SK-N-SH treated with all-trans-retinoic acid at 6 μM for 48 hours (cell line): ENCODE measurements at regions not wholly inside any gene's neighbourhood (a gene's known extent, or its start where the extent isn't known, plus 50 kb on each side); places are given as distances from the start of the nearest gene placed in this dataset.

Experiments
- ATAC-seq: fragments of 200-7000 bp; cut with Tn5 transposase; 3 replicates; pipeline ENCODE4 v1.9.1; 2020; ENCODE audit warnings: mild to moderate bottlenecking, moderate library complexity
- CREB5 ChIP-seq: fragments of 250-450 bp; sonication (Bioruptor Pico); IDR thresholded peaks from 2 replicates; pipeline ENCODE4 v1.5.1; 2020; ENCODE audit warnings: low read depth, mild to moderate bottlenecking, moderate library complexity
- CSRNP3 ChIP-seq: fragments of 250-450 bp; sonication (Bioruptor Pico); IDR thresholded peaks from 2 replicates; pipeline ENCODE4 v1.5.1; 2021; ENCODE audit warnings: mild to moderate bottlenecking, moderate library complexity
- ESRRG ChIP-seq: fragments of 250-450 bp; sonication (Bioruptor Pico); IDR thresholded peaks from 2 replicates; pipeline ENCODE4 v1.6.1; 2021; ENCODE audit warnings: mild to moderate bottlenecking
- GLIS3 ChIP-seq: fragments of 250-450 bp; sonication (Bioruptor Pico); IDR thresholded peaks from 2 replicates; pipeline ENCODE4 v1.5.0; 2020; ENCODE audit warnings: mild to moderate bottlenecking, moderate library complexity
- ISL1 ChIP-seq: fragments of 250-450 bp; sonication (Bioruptor Pico); IDR thresholded peaks from 2 replicates; pipeline ENCODE4 v2.1.2; 2022; ENCODE audit warnings: mild to moderate bottlenecking, moderate library complexity
- OSR1 ChIP-seq: fragments of 250-450 bp; sonication (Bioruptor Pico); IDR thresholded peaks from 2 replicates; pipeline ENCODE4 v1.8.0; 2022; ENCODE audit warnings: moderate library complexity, mild to moderate bottlenecking, inconsistent platforms
- PATZ1 ChIP-seq: fragments of 250-450 bp; sonication (Bioruptor Pico); IDR thresholded peaks from 2 replicates; pipeline ENCODE4 v1.8.0; 2020; ENCODE audit warnings: mild to moderate bottlenecking, moderate library complexity, borderline replicate concordance
- POU6F1 ChIP-seq: fragments of 250-450 bp; sonication (Bioruptor Pico); IDR thresholded peaks from 2 replicates; pipeline ENCODE4 v1.8.0; 2021; ENCODE audit warnings: low read depth, mild to moderate bottlenecking, moderate library complexity, borderline replicate concordance
- PPARA ChIP-seq: fragments of 250-450 bp; sonication (Bioruptor Pico); IDR thresholded peaks from 2 replicates; pipeline ENCODE4 v1.5.0; 2020; ENCODE audit warnings: mild to moderate bottlenecking, borderline replicate concordance
- RARB ChIP-seq: fragments of 250-450 bp; sonication (Bioruptor Pico); IDR thresholded peaks from 2 replicates; pipeline ENCODE4 v1.8.0; 2021; ENCODE audit warnings: mild to moderate bottlenecking, moderate library complexity
- SNAI2 ChIP-seq: fragments of 250-450 bp; sonication (Bioruptor Pico); IDR thresholded peaks from 2 replicates; pipeline ENCODE4 v1.5.0; 2020; ENCODE audit warnings: mild to moderate bottlenecking, moderate library complexity
- TCF4 ChIP-seq: fragments of 250-450 bp; sonication (Bioruptor Pico); IDR thresholded peaks from 2 replicates; pipeline ENCODE4 v1.8.0; 2021; ENCODE audit warnings: mild to moderate bottlenecking, moderate library complexity, borderline replicate concordance
- TOX ChIP-seq: fragments of 250-450 bp; sonication (Bioruptor Pico); IDR thresholded peaks from 2 replicates; pipeline ENCODE4 v1.8.0; 2021; ENCODE audit warnings: mild to moderate bottlenecking, moderate library complexity, borderline replicate concordance
- TSHZ2 ChIP-seq: fragments of 250-450 bp; sonication (Bioruptor Pico); IDR thresholded peaks from 2 replicates; pipeline ENCODE4 v1.5.0; 2020; ENCODE audit warnings: mild to moderate bottlenecking, moderate library complexity
- ZFP3 ChIP-seq: fragments of 250-450 bp; sonication (Bioruptor Pico); IDR thresholded peaks from 2 replicates; pipeline ENCODE4 v1.5.0; 2020; ENCODE audit warnings: mild to moderate bottlenecking, moderate library complexity
- ZFP30 ChIP-seq: fragments of 450-650 bp; formaldehyde crosslinking; IDR thresholded peaks from 2 replicates; pipeline ENCODE4 v1.5.0; 2022; ENCODE audit warnings: mild to moderate bottlenecking, moderate library complexity
- ZNF565 ChIP-seq: fragments of 450-650 bp; formaldehyde crosslinking; conservative IDR thresholded peaks from 2 replicates; pipeline ENCODE4 v1.5.0; 2020; ENCODE audit warnings: low read depth, mild to moderate bottlenecking, moderate library complexity
- ZNF70 ChIP-seq: fragments of 450-650 bp; formaldehyde crosslinking; IDR thresholded peaks from 2 replicates; pipeline ENCODE4 v1.5.0; 2020; ENCODE audit warnings: mild to moderate bottlenecking, moderate library complexity
- ZNF8 ChIP-seq: fragments of 450-650 bp; formaldehyde crosslinking; IDR thresholded peaks from 2 replicates; pipeline ENCODE4 v1.5.0; 2020; ENCODE audit warnings: mild to moderate bottlenecking, moderate library complexity

GRCh38 chr2:222025881-222026271 lies 272.9 kb downstream of the PAX3 start:
- TF ChIP-seq RARB (CRISPR knock-in tag) = no peak
- no peak for TF ChIP-seq ZFP30 (CRISPR knock-in tag)
- no peak for TF ChIP-seq CREB5
- no peak for TF ChIP-seq TCF4 (CRISPR knock-in tag)
- TF ChIP-seq OSR1 = no peak
- TF ChIP-seq ISL1 (CRISPR knock-in tag) = no peak
- TF ChIP-seq TOX (CRISPR knock-in tag) = no peak
- no peak for TF ChIP-seq ZNF8
- no peak for TF ChIP-seq ZNF565
- no peak for TF ChIP-seq ZFP3 (CRISPR knock-in tag)
- no peak for TF ChIP-seq ZNF70
- TF ChIP-seq TSHZ2 (CRISPR knock-in tag) = no peak
- TF ChIP-seq SNAI2 (CRISPR knock-in tag) = no peak
- no peak for TF ChIP-seq PATZ1 (CRISPR knock-in tag)
- ATAC-seq = no peak

- peak; percentile 75; the same call in 2 of the 3 replicates for ATAC-seq
- TF ChIP-seq GLIS3 (CRISPR knock-in tag) (no peak), SNAI2 (CRISPR knock-in tag) (no peak), ESRRG (no peak), PATZ1 (CRISPR knock-in tag) (no peak), TCF4 (CRISPR knock-in tag) (no peak), ZNF70 (no peak), POU6F1 (CRISPR knock-in tag) (no peak), RARB (CRISPR knock-in tag) (no peak), PPARA (no peak), CSRNP3 (CRISPR knock-in tag) (no peak)
These were observed 273.6 kb downstream of the PAX3 start for GRCh38 chr2:222024932-222025880.
